Osteocyte (in vitro differentiated cells): ENCODE measurements at regions not wholly inside any gene's neighbourhood (a gene's known extent, or its start where the extent isn't known, plus 50 kb on each side); places are given as distances from the start of the nearest gene placed in this dataset.

Experiments
- DNase-seq: peaks from one replicate; pipeline ENCODE4 v3.0.0; 2021; ENCODE audit warnings: mixed read lengths; ENCODE audit not compliant: unreplicated experiment; ENCODE audit errors: extremely low spot score
- H3K27ac Mint-ChIP-seq: one replicate; pipeline ENCODE4 v1.8.0; 2021; ENCODE audit warnings: mild to moderate bottlenecking, mixed read lengths; ENCODE audit not compliant: unreplicated experiment
- H3K27me3 Mint-ChIP-seq: one replicate; pipeline ENCODE4 v1.8.0; 2021; ENCODE audit warnings: mixed read lengths; ENCODE audit not compliant: unreplicated experiment
- H3K36me3 Mint-ChIP-seq: one replicate; pipeline ENCODE4 v1.8.0; 2021; ENCODE audit warnings: mixed read lengths; ENCODE audit not compliant: unreplicated experiment
- H3K4me1 Mint-ChIP-seq: one replicate; pipeline ENCODE4 v1.8.0; 2021; ENCODE audit warnings: mixed read lengths; ENCODE audit not compliant: unreplicated experiment
- H3K4me3 Mint-ChIP-seq: one replicate; pipeline ENCODE4 v1.8.0; 2021; ENCODE audit warnings: mild to moderate bottlenecking, moderate library complexity, mixed read lengths; ENCODE audit not compliant: unreplicated experiment
- H3K9me3 Mint-ChIP-seq: one replicate; pipeline ENCODE4 v1.8.0; 2021; ENCODE audit warnings: mixed read lengths; ENCODE audit not compliant: unreplicated experiment
- CTCF ChIP-seq: fragments of 200-600 bp; sonication (generic); IDR thresholded peaks from 2 replicates; pipeline ENCODE4 v1.5.0; 2021; ENCODE audit warnings: antibody characterized with exemption, mild to moderate bottlenecking, moderate library complexity

DNA sequence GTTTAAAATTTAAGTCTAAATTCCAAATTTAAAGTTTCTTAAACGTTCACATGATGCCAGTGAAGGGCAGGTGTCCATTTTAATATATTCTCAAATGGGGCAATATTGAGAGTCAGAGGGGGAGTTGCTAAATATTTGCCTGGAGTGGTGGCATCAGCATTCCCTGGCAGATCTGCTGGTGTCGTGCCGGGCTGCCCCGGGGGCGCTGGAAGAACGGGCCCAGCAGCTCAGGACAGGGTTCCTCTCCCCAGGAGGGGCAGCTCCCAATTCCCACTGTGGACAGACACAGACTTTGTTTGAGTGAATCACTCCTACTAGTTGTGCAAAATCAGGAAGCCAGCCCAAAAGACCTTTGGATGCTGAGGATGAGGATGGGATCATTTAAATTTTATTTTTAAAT, 468.7 kb upstream of the B3GAT1 start:
- Mint-ChIP-seq H3K9me3 (no peaks in the 10 kb centered on the region), H3K4me1 (no peaks in the 10 kb centered on the region), H3K36me3 (no peaks in the 10 kb centered on the region), H3K27me3 (peaks cover 39% of the 10 kb centered on the region), H3K4me3 (no peak overlapping the region), H3K27ac (no peak overlapping the region)
- TF ChIP-seq CTCF = no peak
- no peak for DNase-seq

DNA sequence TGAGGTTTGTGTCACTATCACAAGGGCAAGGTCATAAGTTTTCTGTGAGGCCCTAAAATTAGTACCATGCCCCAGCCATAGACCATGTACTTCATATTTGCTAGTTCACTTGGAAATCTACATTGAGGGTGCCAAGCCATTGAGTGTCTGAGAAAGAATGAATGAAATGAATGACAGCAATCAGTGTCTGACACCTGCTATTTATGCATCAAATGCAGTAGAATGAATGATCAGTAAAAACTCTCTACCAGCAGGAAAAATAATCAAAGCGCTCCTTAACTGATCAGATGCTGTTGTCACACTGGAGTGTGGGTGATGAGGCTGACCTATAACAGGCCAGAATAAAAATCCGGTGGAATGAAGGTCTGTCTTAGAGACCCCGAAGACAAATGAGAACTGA, 467.9 kb upstream of the B3GAT1 start:
- DNase-seq = no peak
- Mint-ChIP-seq H3K9me3 (no peaks in the 10 kb centered on the region), H3K27ac (no peak overlapping the region), H3K27me3 (peaks cover 34% of the 10 kb centered on the region), H3K4me3 (no peak overlapping the region), H3K4me1 (no peaks in the 10 kb centered on the region), H3K36me3 (no peaks in the 10 kb centered on the region)
- no peak for TF ChIP-seq CTCF

DNA sequence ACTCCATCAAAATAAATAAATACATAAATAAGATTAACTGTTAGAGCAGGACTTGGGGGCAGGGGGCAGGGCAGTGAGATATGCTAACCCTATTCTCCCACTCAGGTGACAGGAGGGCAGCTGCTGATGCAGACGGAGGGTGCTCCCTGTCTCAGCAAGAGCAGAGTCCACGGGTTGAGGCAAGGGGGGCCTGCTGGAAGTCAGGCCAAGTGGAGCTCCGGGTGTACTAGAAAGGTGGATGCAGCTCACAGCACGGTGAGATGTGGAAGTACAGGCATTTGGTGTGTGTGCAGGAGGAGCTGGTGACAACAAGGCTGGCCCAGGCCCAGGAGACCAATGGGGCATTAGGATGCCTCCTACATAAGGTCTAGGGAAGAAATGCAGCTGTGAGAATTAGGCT, 467.3 kb upstream of the B3GAT1 start:
- TF ChIP-seq CTCF = no peak
- Mint-ChIP-seq H3K9me3 (no peaks in the 10 kb centered on the region), H3K36me3 (no peaks in the 10 kb centered on the region), H3K27ac (no peak overlapping the region), H3K4me1 (no peaks in the 10 kb centered on the region), H3K27me3 (peaks cover 34% of the 10 kb centered on the region), H3K4me3 (no peak overlapping the region)
- no peak for DNase-seq

DNA sequence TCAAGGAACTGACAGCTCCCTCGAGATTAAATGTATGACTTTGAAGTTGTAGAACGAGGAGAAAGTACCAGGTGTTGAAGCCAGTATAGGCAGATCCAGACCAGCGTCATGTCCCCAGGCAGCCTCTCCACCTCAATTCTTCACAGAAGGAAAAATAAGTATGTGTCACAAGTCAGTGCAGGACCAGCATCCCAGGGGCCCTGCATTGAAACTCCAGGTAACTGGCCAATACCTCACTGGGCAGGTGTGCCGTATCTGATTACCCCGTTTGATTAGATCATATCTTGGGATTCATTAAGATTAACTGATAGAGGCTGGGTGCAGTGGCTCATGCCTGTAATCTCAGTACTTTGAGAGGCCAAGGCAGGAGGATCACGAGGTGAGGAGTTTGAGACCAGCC, 466.7 kb upstream of the B3GAT1 start:
- DNase-seq = no peak
- H3K36me3 Mint-ChIP-seq = no peaks in the 10 kb centered on the region
- H3K4me3 Mint-ChIP-seq = no peak overlapping the region
- peaks cover 30% of the 10 kb centered on the region for H3K27me3 Mint-ChIP-seq
- H3K9me3 Mint-ChIP-seq = no peaks in the 10 kb centered on the region
- no peak overlapping the region for H3K27ac Mint-ChIP-seq
- no peaks in the 10 kb centered on the region for H3K4me1 Mint-ChIP-seq
- no peak for TF ChIP-seq CTCF

GRCh38 chr11:134876226-134876625, 464.2 kb upstream of the B3GAT1 start:
- H3K4me3 Mint-ChIP-seq = no peak overlapping the region
- no peak for DNase-seq
- no peaks in the 10 kb centered on the region for H3K36me3 Mint-ChIP-seq
- TF ChIP-seq CTCF = no peak
- H3K4me1 Mint-ChIP-seq = no peaks in the 10 kb centered on the region
- peaks cover 18% of the 10 kb centered on the region for H3K27me3 Mint-ChIP-seq
- H3K27ac Mint-ChIP-seq = no peak overlapping the region
- H3K9me3 Mint-ChIP-seq = no peaks in the 10 kb centered on the region
